Keratinocyte (primary cell): ENCODE measurements at regions not wholly inside any gene's neighbourhood (a gene's known extent, or its start where the extent isn't known, plus 50 kb on each side); places are given as distances from the start of the nearest gene placed in this dataset.

Experiments used
- DNase-seq: peaks from one replicate; pipeline ENCODE4 v3.0.0-alpha.2; 2011; ENCODE audit warnings: low read depth, missing footprints, low spot score
- FAIRE-seq: peaks from 2 replicates; lab custom pipeline; 2011; peaks lifted over from hg19 to GRCh38; lab: Jason Lieb, UNC
- H2AFZ ChIP-seq: 2 replicates; pipeline ENCODE4 v1.6.0; 2012; ENCODE audit warnings: low read length, control low read depth, inconsistent platforms; ENCODE audit not compliant: control insufficient read depth
- H3K27ac ChIP-seq: 2 replicates; pipeline ENCODE4 v1.5.1; 2011; ENCODE audit warnings: low read length; ENCODE audit not compliant: control insufficient read depth, insufficient read depth
- H3K27me3 ChIP-seq: 3 replicates; pipeline ENCODE4 v1.6.0; 2011; ENCODE audit warnings: low read length; ENCODE audit not compliant: control insufficient read depth, insufficient read depth; ENCODE audit errors: extremely low read depth
- H3K36me3 ChIP-seq, 2 experiments: 2 replicates in 1 of 2; 3 replicates in 1 of 2; pipeline ENCODE4 v1.5.1; 2011; ENCODE audit warnings: low read length in 2 of 2, mild to moderate bottlenecking in 1 of 2; ENCODE audit not compliant: control insufficient read depth in 2 of 2, insufficient read depth in 2 of 2; ENCODE audit errors: extremely low read depth in 1 of 2
- H3K4me1 ChIP-seq: 3 replicates; pipeline ENCODE4 v1.5.1; 2011; ENCODE audit warnings: low read length; ENCODE audit not compliant: control insufficient read depth, insufficient read depth; ENCODE audit errors: extremely low read depth
- H3K4me2 ChIP-seq: 3 replicates; pipeline ENCODE4 v1.6.0; 2011; ENCODE audit warnings: low read depth, low read length; ENCODE audit not compliant: control insufficient read depth, insufficient read depth; ENCODE audit errors: extremely low read depth
- H3K4me3 ChIP-seq, 3 experiments: fragments of 200-600 bp in 1 of 3; sonication (generic) in 1 of 3; 2 replicates in 2 of 3; 3 replicates in 1 of 3; pipeline ENCODE4 v1.5.1; 2011 to 2016; ENCODE audit warnings: low read length in 3 of 3, mild to moderate bottlenecking in 3 of 3, control low read depth in 2 of 3, inconsistent platforms in 1 of 3, low read depth in 1 of 3, mixed read lengths in 1 of 3, mixed run types in 1 of 3, moderate library complexity in 1 of 3; ENCODE audit not compliant: control insufficient read depth in 2 of 3, insufficient read depth in 2 of 3; ENCODE audit errors: extremely low read depth in 1 of 3
- H3K79me2 ChIP-seq: 2 replicates; pipeline ENCODE4 v1.6.0; 2012; ENCODE audit warnings: low read length; ENCODE audit not compliant: control insufficient read depth, insufficient read depth
- H3K9ac ChIP-seq: 3 replicates; pipeline ENCODE4 v1.6.0; 2011; ENCODE audit warnings: low read length; ENCODE audit not compliant: control insufficient read depth, insufficient read depth; ENCODE audit errors: extremely low read depth
- H3K9me1 ChIP-seq: 3 replicates; pipeline ENCODE4 v1.6.0; 2011; ENCODE audit warnings: low read length; ENCODE audit not compliant: control insufficient read depth, insufficient read depth; ENCODE audit errors: extremely low read depth
- H3K9me3 ChIP-seq: 2 replicates; pipeline ENCODE4 v1.5.1; 2012; ENCODE audit warnings: low read depth, low read length; ENCODE audit not compliant: control insufficient read depth
- H4K20me1 ChIP-seq: 3 replicates; pipeline ENCODE4 v1.6.0; 2011; ENCODE audit warnings: low read length; ENCODE audit not compliant: control insufficient read depth, insufficient read depth; ENCODE audit errors: extremely low read depth
- CTCF ChIP-seq, 3 experiments: IDR thresholded peaks in 1 of 3; conservative IDR thresholded peaks in 1 of 3; optimal IDR thresholded peaks in 1 of 3; 2 replicates in 2 of 3; 3 replicates in 1 of 3; pipeline versions ENCODE3 to v1.5.1; 2011; ENCODE audit warnings: low read length in 3 of 3, mild to moderate bottlenecking in 3 of 3, moderate library complexity in 2 of 3, control low read depth in 1 of 3, inconsistent platforms in 1 of 3; ENCODE audit not compliant: insufficient read depth in 2 of 3; ENCODE audit errors: extremely low read depth in 1 of 3
- EZH2 ChIP-seq: IDR thresholded peaks from one replicate; pipeline ENCODE4 v1.6.1; 2012; ENCODE audit warnings: inconsistent platforms, mild to moderate bottlenecking, low read length, moderate library complexity
- dilution Hi-C: fragments of 300-500 bp; cut with MboI; formaldehyde crosslinking; loops from one replicate; pipeline ENCODE4 v1.7.0; 2020; ENCODE audit warnings: low sequenced_read_pairs; ENCODE audit not compliant: extremely low pct_ligation_motif_present

- H3K9ac ChIP-seq: no peak overlapping the region
- no peak overlapping the region for H3K4me2 ChIP-seq
- H3K9me1 ChIP-seq: no peaks in the 10 kb centered on the region
- peaks cover 34% of the 10 kb centered on the region for H3K27me3 ChIP-seq
- no peaks in the 10 kb centered on the region for H3K79me2 ChIP-seq
- H3K27ac ChIP-seq: no peak overlapping the region
- no peaks in the 10 kb centered on the region for H3K9me3 ChIP-seq
- no peak for TF ChIP-seq CTCF (optimal IDR thresholded peaks at IDR 0.05 in 1 of 3, IDR thresholded peaks at IDR 0.05 in 1 of 3, conservative IDR thresholded peaks at IDR 0.05 in 1 of 3; ENCODE audit: extremely low read depth in 1 of 3, insufficient read depth in 2 of 3, low read length in 3 of 3)
- TF ChIP-seq EZH2: no peak
- no peaks in the 10 kb centered on the region for H3K36me3 ChIP-seq
- no peaks in the 10 kb centered on the region for H4K20me1 ChIP-seq
- DNase-seq (no peak), FAIRE-seq (no peak)
- no peaks in the 10 kb centered on the region for H3K4me1 ChIP-seq
- H3K4me3 ChIP-seq: no peak overlapping the region
- dilution Hi-C loops: no loop called here
- H2AFZ ChIP-seq: no peak overlapping the region
Measured at GRCh38 chr20:25145131-25145530, 50.4 kb upstream of the ENTPD6 start.
